ENCODE measurements at regions not wholly inside any gene's neighbourhood (a gene's known extent, or its start where the extent isn't known, plus 50 kb on each side); places are given as distances from the start of the nearest gene placed in this dataset.

GRCh38 chr7:125246706-125247105 lies 317.1 kb upstream of the POT1 start:
- H3K36me3 Mint-ChIP-seq (ENCODE audit: low read depth, unreplicated experiment), result no peaks in the 10 kb centered on the region
- H3K4me3 Mint-ChIP-seq (ENCODE audit: unreplicated experiment), result no peak overlapping the region
- Histone ChIP-seq H2AFZ (ENCODE audit: low read depth, low read length) (no peak overlapping the region), H3K27ac (ENCODE audit: low read depth, low read length) (no peak overlapping the region), H3K79me2 (ENCODE audit: insufficient read depth, low read length) (no peaks in the 10 kb centered on the region), H3K4me1 (ENCODE audit: insufficient read depth, low read length) (no peaks in the 10 kb centered on the region), H4K20me1 (ENCODE audit: insufficient read depth, low read length) (no peaks in the 10 kb centered on the region), H3K27me3 (ENCODE audit: insufficient read depth, low read length) (no peaks in the 10 kb centered on the region), H3K4me3 (ENCODE audit: insufficient read depth, low read depth, low read length) (no peak overlapping the region), H3K36me3 (ENCODE audit: insufficient read depth, low read length) (no peaks in the 10 kb centered on the region), H3K9me3 (ENCODE audit: insufficient read depth, low read depth, low read length) (no peaks in the 10 kb centered on the region), H3K9ac (ENCODE audit: low read length) (no peak overlapping the region), H3K4me2 (ENCODE audit: low read length) (no peak overlapping the region)
- no peaks in the 10 kb centered on the region for H3K27me3 Mint-ChIP-seq (ENCODE audit: low read depth, unreplicated experiment)
- no peak overlapping the region for H3K27ac Mint-ChIP-seq (ENCODE audit: unreplicated experiment)
- DNase-seq (ENCODE audit: low read depth) (no peak), FAIRE-seq (no peak)
- TF ChIP-seq EZH2 (IDR thresholded peaks at IDR 0.05; ENCODE audit: insufficient read depth, low read length), result no peak
- TF ChIP-seq, protein P1, sequence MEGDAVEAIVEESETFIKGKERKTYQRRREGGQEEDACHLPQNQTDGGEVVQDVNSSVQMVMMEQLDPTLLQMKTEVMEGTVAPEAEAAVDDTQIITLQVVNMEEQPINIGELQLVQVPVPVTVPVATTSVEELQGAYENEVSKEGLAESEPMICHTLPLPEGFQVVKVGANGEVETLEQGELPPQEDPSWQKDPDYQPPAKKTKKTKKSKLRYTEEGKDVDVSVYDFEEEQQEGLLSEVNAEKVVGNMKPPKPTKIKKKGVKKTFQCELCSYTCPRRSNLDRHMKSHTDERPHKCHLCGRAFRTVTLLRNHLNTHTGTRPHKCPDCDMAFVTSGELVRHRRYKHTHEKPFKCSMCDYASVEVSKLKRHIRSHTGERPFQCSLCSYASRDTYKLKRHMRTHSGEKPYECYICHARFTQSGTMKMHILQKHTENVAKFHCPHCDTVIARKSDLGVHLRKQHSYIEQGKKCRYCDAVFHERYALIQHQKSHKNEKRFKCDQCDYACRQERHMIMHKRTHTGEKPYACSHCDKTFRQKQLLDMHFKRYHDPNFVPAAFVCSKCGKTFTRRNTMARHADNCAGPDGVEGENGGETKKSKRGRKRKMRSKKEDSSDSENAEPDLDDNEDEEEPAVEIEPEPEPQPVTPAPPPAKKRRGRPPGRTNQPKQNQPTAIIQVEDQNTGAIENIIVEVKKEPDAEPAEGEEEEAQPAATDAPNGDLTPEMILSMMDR (IDR thresholded peaks at IDR 0.05; ENCODE audit: insufficient read depth, low read depth, low read length), result no peak
- H3K4me1 Mint-ChIP-seq (ENCODE audit: low read depth, unreplicated experiment), result no peaks in the 10 kb centered on the region
- no peaks in the 10 kb centered on the region for H3K9me3 Mint-ChIP-seq (ENCODE audit: unreplicated experiment)

- no peak overlapping the region for H3K27ac ChIP-seq (ENCODE audit: low read depth, low read length)
- TF ChIP-seq, protein P1 (IDR thresholded peaks at IDR 0.05; ENCODE audit: insufficient read depth, low read depth, low read length), result no peak
- no peak for TF ChIP-seq EZH2 (IDR thresholded peaks at IDR 0.05; ENCODE audit: insufficient read depth, low read length)
- no peaks in the 10 kb centered on the region for H3K36me3 Mint-ChIP-seq (ENCODE audit: low read depth, unreplicated experiment)
- no peaks in the 10 kb centered on the region for H3K36me3 ChIP-seq (ENCODE audit: insufficient read depth, low read length)
- H3K9me3 ChIP-seq (ENCODE audit: insufficient read depth, low read depth, low read length), result no peaks in the 10 kb centered on the region
- H3K27me3 Mint-ChIP-seq (ENCODE audit: low read depth, unreplicated experiment), result no peaks in the 10 kb centered on the region
- no peaks in the 10 kb centered on the region for H3K79me2 ChIP-seq (ENCODE audit: insufficient read depth, low read length)
- H3K27me3 ChIP-seq (ENCODE audit: insufficient read depth, low read length), result no peaks in the 10 kb centered on the region
- no peak overlapping the region for H3K4me3 ChIP-seq (ENCODE audit: insufficient read depth, low read depth, low read length)
- no peaks in the 10 kb centered on the region for H3K9me3 Mint-ChIP-seq (ENCODE audit: unreplicated experiment)
- H3K4me1 ChIP-seq (ENCODE audit: insufficient read depth, low read length), result no peaks in the 10 kb centered on the region
- no peak overlapping the region for H3K9ac ChIP-seq (ENCODE audit: low read length)
- no peaks in the 10 kb centered on the region for H4K20me1 ChIP-seq (ENCODE audit: insufficient read depth, low read length)
- H2AFZ ChIP-seq (ENCODE audit: low read depth, low read length), result no peak overlapping the region
- no peak for DNase-seq (ENCODE audit: low read depth)
- no peaks in the 10 kb centered on the region for H3K4me1 Mint-ChIP-seq (ENCODE audit: low read depth, unreplicated experiment)
- H3K4me3 Mint-ChIP-seq (ENCODE audit: unreplicated experiment), result no peak overlapping the region
- H3K4me2 ChIP-seq (ENCODE audit: low read length), result no peak overlapping the region
- no peak overlapping the region for H3K27ac Mint-ChIP-seq (ENCODE audit: unreplicated experiment)
- FAIRE-seq, result no peak
Measured at GRCh38 chr7:125241548-125241947, 311.9 kb upstream of the POT1 start.

- no peaks in the 10 kb centered on the region for H3K36me3 Mint-ChIP-seq (ENCODE audit: low read depth, unreplicated experiment)
- no peak for DNase-seq (ENCODE audit: low read depth)
- H3K27me3 Mint-ChIP-seq (ENCODE audit: low read depth, unreplicated experiment), result no peaks in the 10 kb centered on the region
- no peak overlapping the region for H3K27ac Mint-ChIP-seq (ENCODE audit: unreplicated experiment)
- H3K9me3 Mint-ChIP-seq (ENCODE audit: unreplicated experiment), result no peaks in the 10 kb centered on the region
- Histone ChIP-seq H2AFZ (ENCODE audit: low read depth, low read length) (no peak overlapping the region), H3K27ac (ENCODE audit: low read depth, low read length) (no peak overlapping the region), H4K20me1 (ENCODE audit: insufficient read depth, low read length) (no peaks in the 10 kb centered on the region), H3K9me3 (ENCODE audit: insufficient read depth, low read depth, low read length) (no peaks in the 10 kb centered on the region), H3K9ac (ENCODE audit: low read length) (no peak overlapping the region), H3K4me3 (ENCODE audit: insufficient read depth, low read depth, low read length) (no peak overlapping the region), H3K79me2 (ENCODE audit: insufficient read depth, low read length) (no peaks in the 10 kb centered on the region), H3K27me3 (ENCODE audit: insufficient read depth, low read length) (no peaks in the 10 kb centered on the region), H3K4me1 (ENCODE audit: insufficient read depth, low read length) (no peaks in the 10 kb centered on the region), H3K4me2 (ENCODE audit: low read length) (no peak overlapping the region), H3K36me3 (ENCODE audit: insufficient read depth, low read length) (no peaks in the 10 kb centered on the region)
- FAIRE-seq, result no peak
- TF ChIP-seq, protein P1 (IDR thresholded peaks at IDR 0.05; ENCODE audit: insufficient read depth, low read depth, low read length), result no peak
- TF ChIP-seq EZH2 (IDR thresholded peaks at IDR 0.05; ENCODE audit: insufficient read depth, low read length), result no peak
- H3K4me1 Mint-ChIP-seq (ENCODE audit: low read depth, unreplicated experiment), result no peaks in the 10 kb centered on the region
- H3K4me3 Mint-ChIP-seq (ENCODE audit: unreplicated experiment), result no peak overlapping the region
Measured at GRCh38 chr7:125222596-125222995, 293.0 kb upstream of the POT1 start.

All from astrocyte (in vitro differentiated cells and primary cell).